K562 (cell line): ENCODE measurements at regions not wholly inside any gene's neighbourhood (a gene's known extent, or its start where the extent isn't known, plus 50 kb on each side); places are given as distances from the start of the nearest gene placed in this dataset.

Experiments used
- ATAC-seq: fragments of 200-7000 bp; cut with Tn5 transposase; 3 replicates; pipeline ENCODE4 v1.9.1; 2020; ENCODE audit warnings: moderate library complexity
- BruUV-seq: library from RNA; stranded (reverse); fragments of 400-500 nt; replicated peaks from 2 replicates; lab custom pipeline; 2021; lab: Mats Ljungman, UMichigan
- CTCF ChIA-PET: fragments of 300-600 bp; formaldehyde crosslinking; extraction: SDS; loops from one replicate; lab custom pipeline; 2021; ENCODE audit warnings: low intra/inter-chr PET ratio; lab: Yijun Ruan, JAX
- POLR2A ChIA-PET: fragments of 300-600, 350-650 bp; sonication (Branson Sonifier 250); formaldehyde crosslinking; extraction: SDS; loops from one replicate; lab custom pipeline; 2021; ENCODE audit warnings: antibody characterized with exemption, inconsistent platforms; lab: Yijun Ruan, JAX
- DNase-seq, 4 experiments: peaks; one replicate each; pipeline versions ENCODE4 v3.0.0 to v3.0.0-alpha.2; 2011 to 2018; ENCODE audit warnings: low spot score in 3 of 4, mixed read lengths in 3 of 4; ENCODE audit errors: extremely low read depth in 1 of 4
- FAIRE-seq: peaks from 2 replicates; lab custom pipeline; 2011; peaks lifted over from hg19 to GRCh38; lab: Jason Lieb, UNC
- H2AFZ ChIP-seq: 2 replicates; pipeline ENCODE4 v1.6.0; 2011; ENCODE audit warnings: low read depth, low read length, control low read depth, inconsistent platforms
- H3K27ac ChIP-seq: fragments of 200-600 bp; 3 replicates; pipeline ENCODE4 v1.8.0; 2011; ENCODE audit warnings: low read depth, mild to moderate bottlenecking, control low read depth, inconsistent platforms, low read length, moderate library complexity, mixed read lengths; ENCODE audit errors: extremely low read depth
- H3K27me3 ChIP-seq, 2 experiments: fragments of 300-600 bp in 1 of 2; 2 replicates in 1 of 2; 3 replicates in 1 of 2; pipeline versions ENCODE4 v1.6.0 to v1.8.0; 2011; ENCODE audit warnings: inconsistent platforms in 2 of 2, low read length in 2 of 2, mild to moderate bottlenecking in 1 of 2, mixed read lengths in 1 of 2, moderate library complexity in 1 of 2; ENCODE audit not compliant: control insufficient read depth in 2 of 2, insufficient read depth in 2 of 2
- H3K36me3 ChIP-seq: fragments of 300-600 bp; 3 replicates; pipeline ENCODE4 v1.8.0; 2011; ENCODE audit warnings: mild to moderate bottlenecking, low read length, inconsistent platforms; ENCODE audit not compliant: control insufficient read depth, insufficient read depth
- H3K4me1 ChIP-seq, 2 experiments: fragments of 200-600 bp in 1 of 2; replicated peaks in 1 of 2; 2 replicates in 1 of 2; 3 replicates in 1 of 2; pipeline versions ENCODE4 v1.5.1 to v1.8.0; 2011; ENCODE audit warnings: inconsistent platforms in 2 of 2, low read length in 2 of 2, mild to moderate bottlenecking in 1 of 2, mixed read lengths in 1 of 2, moderate library complexity in 1 of 2; ENCODE audit not compliant: control insufficient read depth in 2 of 2, insufficient read depth in 2 of 2
- H3K4me2 ChIP-seq: 2 replicates; pipeline ENCODE4 v1.6.1; 2011; ENCODE audit warnings: low read length, control low read depth, inconsistent platforms, mixed read lengths; ENCODE audit not compliant: insufficient read depth
- H3K4me3 ChIP-seq: fragments of 200-600 bp; sonication (generic), shearing (Covaris generic); 2 replicates; pipeline ENCODE4 v1.5.1; 2016; ENCODE audit warnings: control low read depth, inconsistent platforms
- H3K79me2 ChIP-seq: fragments of 200-600 bp; 3 replicates; pipeline ENCODE4 v1.8.0; 2011; ENCODE audit warnings: low read length, inconsistent platforms; ENCODE audit not compliant: control insufficient read depth, insufficient read depth
- H3K9ac ChIP-seq, 2 experiments: 2 replicates each; pipeline versions ENCODE4 v1.6.0 to v1.6.1; 2011; ENCODE audit warnings: low read depth in 2 of 2, low read length in 2 of 2, control low read depth in 1 of 2, inconsistent platforms in 1 of 2, mild to moderate bottlenecking in 1 of 2, mixed read lengths in 1 of 2; ENCODE audit not compliant: insufficient read depth in 1 of 2
- H3K9me1 ChIP-seq: one replicate; pipeline ENCODE4 v1.6.0; 2011; ENCODE audit warnings: inconsistent platforms, mild to moderate bottlenecking, low read length, moderate library complexity; ENCODE audit not compliant: control insufficient read depth, insufficient read depth
- H3K9me3 ChIP-seq: replicated peaks from 2 replicates; pipeline ENCODE4 v1.5.1; 2011; ENCODE audit warnings: low read depth, low read length, inconsistent platforms; ENCODE audit not compliant: control insufficient read depth, insufficient read depth
- H4K20me1 ChIP-seq: replicated peaks from 2 replicates; pipeline ENCODE4 v1.6.1; 2011; ENCODE audit warnings: low read length, inconsistent platforms, mixed read lengths; ENCODE audit not compliant: control insufficient read depth, insufficient read depth
- ELK3 ChIP-seq: fragments of 450-650 bp; formaldehyde crosslinking; IDR thresholded peaks from 2 replicates; pipeline ENCODE4 v1.4.0; 2020; ENCODE audit warnings: mild to moderate bottlenecking
- EP400 ChIP-seq: fragments of 450-650 bp; IDR thresholded peaks from 2 replicates; pipeline ENCODE4 v1.6.1; 2017; ENCODE audit warnings: antibody characterized with exemption, mild to moderate bottlenecking, moderate library complexity
- EZH2 ChIP-seq: IDR thresholded peaks from 2 replicates; pipeline ENCODE4 v1.6.1; 2012; ENCODE audit warnings: low read depth, mild to moderate bottlenecking, inconsistent platforms, low read length, borderline replicate concordance
- HDAC2 ChIP-seq: fragments of 450-650 bp; IDR thresholded peaks from 2 replicates; pipeline ENCODE4 v1.6.1; 2016; ENCODE audit warnings: mild to moderate bottlenecking
- MTA2 ChIP-seq: fragments of 450-650 bp; IDR thresholded peaks from 2 replicates; pipeline ENCODE4 v1.6.1; 2016; ENCODE audit warnings: low read depth
- MYBL2 ChIP-seq, 2 experiments: fragments of 450-650 bp in 1 of 2; sonication (generic) in 1 of 2; formaldehyde crosslinking in 1 of 2; IDR thresholded peaks; 2 replicates each; pipeline versions ENCODE4 v1.6.1 to v1.8.1; 2017 to 2022; ENCODE audit warnings: borderline replicate concordance in 1 of 2, inconsistent platforms in 1 of 2, low read depth in 1 of 2, mild to moderate bottlenecking in 1 of 2, missing genetic modification reagents in 1 of 2, moderate library complexity in 1 of 2
- TFAP4 ChIP-seq: sonication (generic); formaldehyde crosslinking; IDR thresholded peaks from 2 replicates; pipeline ENCODE4 v1.8.0; 2022; ENCODE audit warnings: missing genetic modification reagents, mild to moderate bottlenecking, moderate library complexity, borderline replicate concordance
- ZMIZ1 ChIP-seq, 2 experiments: fragments of 150-350 bp in 1 of 2; IDR thresholded peaks; 2 replicates each; pipeline ENCODE4 v1.6.1; 2012 to 2016; ENCODE audit warnings: low read depth in 2 of 2, low read length in 2 of 2, mild to moderate bottlenecking in 1 of 2, moderate library complexity in 1 of 2
- ZNF124 ChIP-seq: sonication (generic); formaldehyde crosslinking; IDR thresholded peaks from 2 replicates; pipeline ENCODE4 v1.8.1; 2022; ENCODE audit warnings: missing genetic modification reagents
- ZNF76 ChIP-seq: fragments of 250-450 bp; sonication (Bioruptor Pico); IDR thresholded peaks from 2 replicates; pipeline ENCODE4 v1.4.0; 2020; ENCODE audit warnings: mild to moderate bottlenecking, moderate library complexity, borderline replicate concordance
- ZNF79 ChIP-seq: fragments of 250-450 bp; sonication (Bioruptor Pico); IDR thresholded peaks from 2 replicates; pipeline ENCODE4 v1.4.0; 2020; ENCODE audit warnings: low read depth, mild to moderate bottlenecking, moderate library complexity
- WGBS: fragments of 100-300 bp; shearing (Covaris generic); methylation state at CpG from one replicate; pipeline ENCODE4 v1.1.6; 2016; ENCODE audit warnings: low coverage, mixed read lengths; ENCODE audit not compliant: insufficient coverage; ENCODE audit errors: missing lambda C conversion rate; 5-methylcytosine and 5-hydroxymethylcytosine counted together
- in situ Hi-C: fragments of 300-500 bp; cut with MboI; formaldehyde crosslinking; loops from 4 replicates; pipeline ENCODE4 v1.15.0; 2018; ENCODE audit warnings: inconsistent platforms, mixed read lengths
- intact Hi-C: fragments of 100-400 bp; cut with micrococcal nuclease; formaldehyde crosslinking; loops from 2 replicates; pipeline ENCODE4 v1.14.2; 2022

- no peaks in the 10 kb centered on the region for H4K20me1 ChIP-seq
- no peaks in the 10 kb centered on the region for H3K36me3 ChIP-seq
- TF ChIP-seq ZMIZ1 (IDR thresholded peaks at IDR 0.05; ENCODE audit: low read depth in 2 of 2, low read length in 2 of 2) (no peak), ZNF124 (CRISPR knock-in tag) (no peak)
- H3K79me2 ChIP-seq = no peaks in the 10 kb centered on the region
- ChIA-PET POLR2A (no interaction called here), CTCF (no interaction called here)
- FAIRE-seq (no peak), DNase-seq (no peak), ATAC-seq (no peak)
- no peak overlapping the region for H3K27ac ChIP-seq
- no peaks in the 10 kb centered on the region for H3K27me3 ChIP-seq
- H3K4me3 ChIP-seq = no peak overlapping the region
- H3K4me2 ChIP-seq = no peak overlapping the region
- no peaks in the 10 kb centered on the region for H3K9me1 ChIP-seq
- in situ Hi-C loops (no loop called here), intact Hi-C loops (no loop called here)
- no peak overlapping the region for H2AFZ ChIP-seq
- BruUV-seq = no TSS peak
- WGBS = 0% methylated on average over 4 of the region's 4 CpGs
- H3K9ac ChIP-seq = no peak overlapping the region
- H3K4me1 ChIP-seq = no peaks in the 10 kb centered on the region
- H3K9me3 ChIP-seq = no peaks in the 10 kb centered on the region; the same call in 1 of the 2 replicates
These were observed 353.2 kb downstream of the IRX1 start for GRCh38 chr5:3948838-3949237.

GRCh38 chr5:3954199-3954598 lies 358.6 kb downstream of the IRX1 start:
- no peaks in the 10 kb centered on the region for H3K9me1 ChIP-seq
- H3K4me1 ChIP-seq = no peaks in the 10 kb centered on the region
- FAIRE-seq (no peak), ATAC-seq (no peak), DNase-seq (no peak)
- H3K4me2 ChIP-seq = no peak overlapping the region
- H3K9ac ChIP-seq = no peak overlapping the region
- H4K20me1 ChIP-seq = no peaks in the 10 kb centered on the region
- in situ Hi-C loops (no loop called here), intact Hi-C loops (no loop called here)
- BruUV-seq = no TSS peak
- H3K9me3 ChIP-seq = no peaks in the 10 kb centered on the region; the same call in 1 of the 2 replicates
- H3K4me3 ChIP-seq = no peak overlapping the region
- H3K27me3 ChIP-seq = no peaks in the 10 kb centered on the region
- ChIA-PET POLR2A (no interaction called here), CTCF (no interaction called here)
- H3K36me3 ChIP-seq = no peaks in the 10 kb centered on the region
- no peak overlapping the region for H2AFZ ChIP-seq
- 0% methylated on average over 3 of the region's 3 CpGs for WGBS
- no peaks in the 10 kb centered on the region for H3K79me2 ChIP-seq
- H3K27ac ChIP-seq = no peak overlapping the region
- TF ChIP-seq TFAP4 (CRISPR knock-in tag) = no peak
- TF ChIP-seq ZNF79 (CRISPR knock-in tag) = no peak
- no peak for TF ChIP-seq EP400
- no peak for TF ChIP-seq HDAC2
- no peak for TF ChIP-seq MYBL2 (IDR thresholded peaks at IDR 0.05; ENCODE audit: low read depth)
- no peak for TF ChIP-seq MYBL2 (CRISPR knock-in tag; IDR thresholded peaks at IDR 0.05; ENCODE audit: borderline replicate concordance)
- TF ChIP-seq ZNF76 (CRISPR knock-in tag) = no peak
- no peak for TF ChIP-seq MTA2
- no peak for TF ChIP-seq ELK3 (CRISPR knock-in tag)
- TF ChIP-seq EZH2 = no peak
